OCI-LY7 (cell line): ENCODE measurements at regions not wholly inside any gene's neighbourhood (a gene's known extent, or its start where the extent isn't known, plus 50 kb on each side); places are given as distances from the start of the nearest gene placed in this dataset.

Experiments
- CTCF ChIP-seq: fragments of 200-600 bp; sonication (generic); conservative IDR thresholded peaks from 2 replicates; pipeline ENCODE4 v1.5.1; 2014; ENCODE audit warnings: mild to moderate bottlenecking, antibody characterized with exemption, low read length, moderate library complexity, mixed read lengths
- EZH2phosphoT487 ChIP-seq: fragments of 200-600 bp; sonication (generic); IDR thresholded peaks from 2 replicates; pipeline ENCODE4 v1.6.1; 2018; ENCODE audit warnings: low read depth, borderline replicate concordance, mild to moderate bottlenecking, mixed run types, antibody characterized with exemption, low read length, moderate library complexity, mixed read lengths

GRCh38 chr10:55747244-55747643 is 613.8 kb downstream of the ZWINT start:
- TF ChIP-seq CTCF (no peak), EZH2phosphoT487 (no peak)
